Heart left ventricle (tissue), 16 donors: ENCODE measurements at regions not wholly inside any gene's neighbourhood (a gene's known extent, or its start where the extent isn't known, plus 50 kb on each side); places are given as distances from the start of the nearest gene placed in this dataset.

Experiments
- ATAC-seq, 4 donors: fragments of 200-7000 bp; cut with Tn5 transposase; one replicate each; pipeline ENCODE4 v1.9.1; 2020 to 2022; ENCODE audit warnings: moderate library complexity in 4 of 4, mild to moderate bottlenecking in 3 of 4, moderate number of reproducible peaks in 1 of 4
- DNase-seq, 5 donors: peaks; one replicate each; pipeline ENCODE4 v3.0.0-alpha.2; 2020
- H3K27ac ChIP-seq, 12 donors: fragments of 200-600 bp; sonication (generic) in 4 of 12; one replicate each; pipeline versions ENCODE4 v1.5.0 to v1.8.0; 2016 to 2022; ENCODE audit warnings: mild to moderate bottlenecking in 2 of 12
- H3K27me3 ChIP-seq, 9 donors: fragments of 200-600 bp; sonication (generic) in 2 of 9; one replicate each; pipeline versions ENCODE4 v1.5.1 to v1.8.0; 2016 to 2022; ENCODE audit warnings: mild to moderate bottlenecking in 3 of 9
- H3K36me3 ChIP-seq, 9 donors: fragments of 200-600 bp; sonication (generic) in 2 of 9; one replicate each; pipeline versions ENCODE4 v1.5.0 to v1.8.0; 2018 to 2022; ENCODE audit warnings: mild to moderate bottlenecking in 2 of 9
- H3K4me1 ChIP-seq, 12 donors: fragments of 200-600 bp; sonication (generic) in 4 of 12; one replicate each; pipeline versions ENCODE4 v1.5.0 to v1.8.0; 2016 to 2022; ENCODE audit warnings: mild to moderate bottlenecking in 3 of 12
- H3K4me3 ChIP-seq, 12 donors: fragments of 200-600 bp; sonication (generic) in 4 of 12; one replicate each; pipeline versions ENCODE4 v1.5.0 to v1.8.0; 2017 to 2022; ENCODE audit warnings: mild to moderate bottlenecking in 9 of 12, moderate library complexity in 4 of 12
- H3K9me3 ChIP-seq, 12 donors: fragments of 200-600 bp; sonication (generic) in 4 of 12; one replicate each; pipeline versions ENCODE4 v1.5.0 to v1.8.0; 2016 to 2022; ENCODE audit warnings: mild to moderate bottlenecking in 1 of 12
- CTCF ChIP-seq, 12 donors: fragments of 200-600 bp; sonication (generic) in 4 of 12; IDR thresholded peaks; one replicate each; pipeline versions ENCODE4 v1.5.0 to v1.8.0; 2018 to 2022; ENCODE audit warnings: antibody characterized with exemption in 12 of 12, mild to moderate bottlenecking in 5 of 12
- POLR2A ChIP-seq, 2 donors: fragments of 450-650 bp; IDR thresholded peaks; one replicate each; pipeline ENCODE4 v1.6.1; 2017; ENCODE audit warnings: antibody characterized with exemption in 2 of 2, mild to moderate bottlenecking in 2 of 2, moderate library complexity in 2 of 2
- WGBS, 4 donors: extraction: QIAGEN DNeasy Blood & Tissue Kit in 2 of 4; methylation state at CpG; one replicate each; pipeline versions ENCODE4 v1.1.5 to v1.1.7; 2013 to 2018; 5-methylcytosine and 5-hydroxymethylcytosine counted together
- intact Hi-C, 10 donors: fragments of 100-400 bp; cut with DNase I; formaldehyde crosslinking; loops; one replicate each; pipeline versions ENCODE4 v1.11.1 to v1.14.2; 2022
- donor health status: ischemic (EF 13 %, LVEDD 7.1; RV severe dilation, severe dysfunction).
- donor health status: healthy with polysubstance abuse.
- donor health status: DM: no; HTN: yes; CAD: no.
- donor health status: DM: no; HTN: no; CAD: no.
- donor health status: ischemic (EF 25% LVEDD 6.9; RV normal size, moderate dysfunction).
- donor health status: ischemic (EF 25% LVEDD 5.7; RV mildly dilated, moderate dysfunction).
- donor health status: healthy.
- donor health status: DM: yes; HTN: yes; CAD: no.
- donor health status: ischemic (EF 35%, LVEDD 5.7; RV mildly dilated, moderate dysfunction).
- donor health status: nonischemic (EF 11% LVEDD 7.7; RV severe dilation, severe dysfunction).
- donor health status: DM: yes; HTN: yes; CAD: no.
- donor health status: PGD.
- donor health status: ischemic (EF 29% LVEDD 5.4; RV normal size, mild dysfunction).
- donor health status: nonischemic (EF 23%, LVEDD 6.1; RV moderate dilation, normal function).

GRCh38 chr6:147970970-147971369 is 371.7 kb upstream of the SASH1 start:
- H3K27ac ChIP-seq = no peak overlapping the region
- WGBS, 4 donors = 64 to 100% (median 76%) methylated on average over 1 of the region's 1 CpG
- no peak for ATAC-seq

DNA sequence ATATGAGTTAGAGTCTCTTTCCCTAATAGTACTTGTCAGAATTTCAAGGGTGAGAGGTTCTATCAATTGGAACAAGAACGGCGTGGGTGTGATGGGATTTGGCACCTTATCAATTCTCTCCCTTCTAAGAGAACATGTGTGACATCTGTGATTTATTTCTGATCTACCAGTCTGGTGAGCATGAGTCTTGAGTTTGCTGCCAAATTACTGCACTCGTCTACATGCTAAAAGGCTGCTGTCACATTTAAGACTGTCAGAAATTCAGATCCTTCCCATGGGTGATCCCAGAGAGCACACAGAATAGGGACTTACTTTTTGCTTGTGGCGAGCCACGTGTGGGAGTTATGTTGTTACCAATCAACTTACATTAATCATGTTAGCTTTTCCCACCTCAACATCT is 370.2 kb upstream of the SASH1 start:
- DNase-seq = no peak
- intact Hi-C loops = no loop called here
- WGBS, 4 donors = 51 to 59% (median 56%) methylated on average over 5 of the region's 5 CpGs
- H3K27ac ChIP-seq = no peak overlapping the region
- peaks cover 0 to 11% (median 0%) of the 10 kb centered on the region in 12 donors for H3K9me3 ChIP-seq
- H3K36me3 ChIP-seq = no peaks in the 10 kb centered on the region
- TF ChIP-seq CTCF (IDR thresholded peaks at IDR 0.05) (no peak), POLR2A (IDR thresholded peaks at IDR 0.05) (no peak)
- no peak overlapping the region for H3K4me3 ChIP-seq
- ATAC-seq = no peak
- H3K4me1 ChIP-seq = no peaks in the 10 kb centered on the region
- no peaks in the 10 kb centered on the region for H3K27me3 ChIP-seq

More at GRCh38 chr6:147970970-147971369, 371.7 kb upstream of the SASH1 start:
- no peak for DNase-seq
- peaks cover 0 to 11% (median 0%) of the 10 kb centered on the region in 12 donors for H3K9me3 ChIP-seq
- no peak for TF ChIP-seq CTCF (IDR thresholded peaks at IDR 0.05)
- no peak for TF ChIP-seq POLR2A (IDR thresholded peaks at IDR 0.05)
- no peaks in the 10 kb centered on the region for H3K27me3 ChIP-seq
- no peaks in the 10 kb centered on the region for H3K4me1 ChIP-seq
- no peak overlapping the region for H3K4me3 ChIP-seq
- intact Hi-C loops = no loop called here
- no peaks in the 10 kb centered on the region for H3K36me3 ChIP-seq

- Histone ChIP-seq H3K36me3 (no peaks in the 10 kb centered on the region), H3K27me3 (no peaks in the 10 kb centered on the region), H3K4me3 (no peak overlapping the region), H3K4me1 (no peaks in the 10 kb centered on the region), H3K27ac (no peak overlapping the region), H3K9me3 (peaks cover 0 to 11% (median 0%) of the 10 kb centered on the region in 12 donors)
- TF ChIP-seq CTCF (IDR thresholded peaks at IDR 0.05) = no peak
- no peak for TF ChIP-seq POLR2A (IDR thresholded peaks at IDR 0.05)
- DNase-seq (no peak), ATAC-seq (no peak)
- intact Hi-C loops = no loop called here
- 81 to 90% (median 84%) methylated on average over 5 of the region's 5 CpGs for WGBS, 4 donors
Observed at GRCh38 chr6:147973806-147974205, 368.8 kb upstream of the SASH1 start.

DNA sequence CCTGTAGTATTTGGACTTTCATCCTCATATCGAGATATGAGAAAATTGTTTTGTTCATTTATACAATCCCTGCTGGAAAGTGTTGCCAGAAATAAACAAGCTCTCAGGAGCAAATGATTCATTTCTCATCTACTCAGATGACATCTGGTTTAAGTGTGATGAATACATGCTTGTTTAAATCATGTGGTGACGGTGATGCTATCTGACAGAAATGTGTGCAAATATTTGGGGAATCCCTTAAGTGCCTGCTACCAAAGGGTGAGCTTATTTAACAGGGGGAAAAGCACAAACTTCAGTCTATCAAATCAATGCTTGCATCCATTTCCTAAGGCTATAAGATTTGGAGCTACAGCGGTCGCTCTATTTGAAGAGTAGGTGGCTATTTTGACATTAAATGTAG is 368.3 kb upstream of the SASH1 start:
- no peaks in the 10 kb centered on the region for H3K4me1 ChIP-seq
- H3K27me3 ChIP-seq = no peaks in the 10 kb centered on the region
- DNase-seq (no peak), ATAC-seq (no peak)
- TF ChIP-seq CTCF (IDR thresholded peaks at IDR 0.05) (no peak), POLR2A (IDR thresholded peaks at IDR 0.05) (no peak)
- WGBS, 4 donors = 60 to 70% (median 66%) methylated on average over 4 of the region's 4 CpGs
- H3K27ac ChIP-seq = no peak overlapping the region
- no peak overlapping the region for H3K4me3 ChIP-seq
- intact Hi-C loops = no loop called here
- H3K36me3 ChIP-seq = no peaks in the 10 kb centered on the region
- peaks cover 0 to 11% (median 0%) of the 10 kb centered on the region in 12 donors for H3K9me3 ChIP-seq
